Gastroesophageal sphincter (tissue), 3 donors: ENCODE measurements at regions not wholly inside any gene's neighbourhood (a gene's known extent, or its start where the extent isn't known, plus 50 kb on each side); places are given as distances from the start of the nearest gene placed in this dataset.

ENCODE experiments used
- CTCF ChIP-seq, 4 experiments: fragments of 200-600 bp in 2 of 4; fragments of 450-650 bp in 2 of 4; sonication (generic) in 1 of 4; IDR thresholded peaks; one replicate each; pipeline ENCODE4 v1.5.1; 2017 to 2019; ENCODE audit warnings: antibody characterized with exemption in 4 of 4, mild to moderate bottlenecking in 2 of 4, moderate library complexity in 2 of 4
- EP300 ChIP-seq: sonication (generic); formaldehyde crosslinking; IDR thresholded peaks from one replicate; pipeline ENCODE4 v1.6.1; 2017; ENCODE audit warnings: antibody characterized with exemption, mild to moderate bottlenecking
- POLR2A ChIP-seq, 2 donors: fragments of 450-650 bp; IDR thresholded peaks; one replicate each; pipeline ENCODE4 v1.6.1; 2017; ENCODE audit warnings: antibody characterized with exemption in 2 of 2, mild to moderate bottlenecking in 2 of 2, moderate library complexity in 1 of 2

- TF ChIP-seq CTCF (IDR thresholded peaks at IDR 0.05) (no peak), POLR2A (IDR thresholded peaks at IDR 0.05) (no peak), EP300 (no peak)
Observed at GRCh38 chr3:113079218-113079961, 88.6 kb downstream of the GTPBP8 start.
